H1 (cell line): ENCODE measurements at regions not wholly inside any gene's neighbourhood (a gene's known extent, or its start where the extent isn't known, plus 50 kb on each side); places are given as distances from the start of the nearest gene placed in this dataset.

Experiments used
- CHD7 ChIP-seq: fragments of 300-600 bp; sonication (generic); IDR thresholded peaks from 2 replicates; pipeline ENCODE4 v1.7.1; 2012; ENCODE audit warnings: low read length, moderate library complexity, mild to moderate bottlenecking, inconsistent platforms; ENCODE audit not compliant: insufficient replicate concordance
- SRF ChIP-seq: IDR thresholded peaks from 2 replicates; pipeline ENCODE4 v1.6.1; 2011; ENCODE audit warnings: mild to moderate bottlenecking, low read depth, low read length, moderate library complexity

DNA sequence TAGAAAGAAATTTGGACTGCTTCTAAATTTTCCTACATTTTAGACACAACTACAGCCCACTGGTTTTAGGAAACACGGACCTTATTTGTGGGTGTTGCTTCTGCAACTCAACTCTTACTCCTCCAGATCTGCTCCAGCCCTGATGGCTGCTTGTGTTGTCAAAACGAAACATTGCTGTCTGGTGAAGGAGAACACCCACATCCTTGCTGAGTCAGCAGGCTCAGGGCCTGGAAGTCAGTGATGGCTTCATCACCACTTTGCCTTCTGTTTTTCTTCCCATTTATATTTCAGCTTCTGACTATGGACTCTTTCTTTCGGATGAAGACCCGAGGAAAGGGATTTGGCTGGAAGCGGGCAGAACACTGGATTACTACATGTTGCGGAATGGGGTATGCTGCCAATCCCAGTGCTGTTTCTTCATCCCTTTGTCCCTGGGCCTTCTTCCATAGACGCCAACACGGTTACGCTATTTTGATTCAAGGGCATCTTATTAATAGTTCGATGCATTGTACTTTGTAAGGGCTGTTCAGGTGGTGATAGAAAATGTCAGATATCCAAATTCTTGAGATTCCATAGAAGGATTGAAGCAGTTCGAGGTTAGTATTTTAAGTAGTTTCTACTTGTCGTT is 392.6 kb upstream of the TPM1 start (continued):
- TF ChIP-seq CHD7 (no peak), SRF (no peak)
